Mammary epithelial cell (primary cell): ENCODE measurements at regions not wholly inside any gene's neighbourhood (a gene's known extent, or its start where the extent isn't known, plus 50 kb on each side); places are given as distances from the start of the nearest gene placed in this dataset.

Source experiments
- EZH2 ChIP-seq: IDR thresholded peaks from 2 replicates; pipeline ENCODE4 v1.6.1; 2012; ENCODE audit warnings: low read length, inconsistent platforms, borderline replicate concordance
- TF ChIP-seq, protein P1 (sequence below), 2 donors: IDR thresholded peaks in 1 of 2; conservative IDR thresholded peaks in 1 of 2; 2 replicates each; pipeline ENCODE4 v1.5.1; 2011 to 2012; ENCODE audit warnings: inconsistent platforms in 2 of 2, low read length in 2 of 2, mild to moderate bottlenecking in 2 of 2, control low read depth in 1 of 2, low read depth in 1 of 2; ENCODE audit not compliant: insufficient read depth in 1 of 2; ENCODE audit errors: extremely low read depth in 1 of 2

- no peak for TF ChIP-seq EZH2
- TF ChIP-seq, protein P1, sequence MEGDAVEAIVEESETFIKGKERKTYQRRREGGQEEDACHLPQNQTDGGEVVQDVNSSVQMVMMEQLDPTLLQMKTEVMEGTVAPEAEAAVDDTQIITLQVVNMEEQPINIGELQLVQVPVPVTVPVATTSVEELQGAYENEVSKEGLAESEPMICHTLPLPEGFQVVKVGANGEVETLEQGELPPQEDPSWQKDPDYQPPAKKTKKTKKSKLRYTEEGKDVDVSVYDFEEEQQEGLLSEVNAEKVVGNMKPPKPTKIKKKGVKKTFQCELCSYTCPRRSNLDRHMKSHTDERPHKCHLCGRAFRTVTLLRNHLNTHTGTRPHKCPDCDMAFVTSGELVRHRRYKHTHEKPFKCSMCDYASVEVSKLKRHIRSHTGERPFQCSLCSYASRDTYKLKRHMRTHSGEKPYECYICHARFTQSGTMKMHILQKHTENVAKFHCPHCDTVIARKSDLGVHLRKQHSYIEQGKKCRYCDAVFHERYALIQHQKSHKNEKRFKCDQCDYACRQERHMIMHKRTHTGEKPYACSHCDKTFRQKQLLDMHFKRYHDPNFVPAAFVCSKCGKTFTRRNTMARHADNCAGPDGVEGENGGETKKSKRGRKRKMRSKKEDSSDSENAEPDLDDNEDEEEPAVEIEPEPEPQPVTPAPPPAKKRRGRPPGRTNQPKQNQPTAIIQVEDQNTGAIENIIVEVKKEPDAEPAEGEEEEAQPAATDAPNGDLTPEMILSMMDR (conservative IDR thresholded peaks at IDR 0.05 in 1 of 2, IDR thresholded peaks at IDR 0.05 in 1 of 2; ENCODE audit: extremely low read depth in 1 of 2, insufficient read depth in 1 of 2, low read depth in 1 of 2, low read length in 2 of 2), result no peak
Observed at GRCh38 chr3:75395580-75396315, 268.4 kb upstream of the FRG2C start.
